ENCODE measurements at regions not wholly inside any gene's neighbourhood (a gene's known extent, or its start where the extent isn't known, plus 50 kb on each side); places are given as distances from the start of the nearest gene placed in this dataset.
"Not testable (repeated sequence)": the region's sequence is repeated elsewhere in the genome, so short reads cannot be mapped to it uniquely, and the experiment has no call there.

- DNase-seq (ENCODE audit: low read depth in 2 of 2), result not testable (repeated sequence)
These were observed 128.3 kb upstream of the PZP start for GRCh38 chr12:9336375-9337011.

DNA sequence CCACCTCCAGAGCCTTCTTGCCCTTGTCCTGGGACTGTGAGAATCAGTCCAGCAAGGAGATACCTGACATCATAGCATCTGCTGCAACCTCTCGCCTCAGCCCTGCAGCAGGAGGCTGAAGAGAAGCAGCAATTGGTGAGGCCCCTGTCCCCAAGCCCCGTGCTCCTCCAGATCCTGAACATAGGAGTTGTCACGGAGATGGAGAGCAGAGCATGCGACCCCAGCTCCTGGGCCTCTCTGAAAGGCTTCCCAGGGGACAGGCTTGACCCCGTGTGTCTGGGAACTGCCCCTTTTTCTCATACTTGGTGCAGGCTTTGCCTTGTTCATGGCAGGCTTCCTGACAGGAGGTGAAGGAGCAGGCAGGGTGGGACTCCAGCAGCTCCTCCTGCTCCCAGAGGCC lies 127.7 kb upstream of the PZP start:
- no peak for DNase-seq (ENCODE audit: low read depth in 2 of 2)

GRCh38 chr12:9334964-9335363 lies 126.8 kb upstream of the PZP start:
- no peak for DNase-seq (ENCODE audit: low read depth in 2 of 2)

GRCh38 chr12:9334041-9334692 lies 126.0 kb upstream of the PZP start:
- no peak for DNase-seq (ENCODE audit: low read depth in 2 of 2)

GRCh38 chr12:9333161-9333560 lies 125.0 kb upstream of the PZP start:
- no peak for DNase-seq (ENCODE audit: low read depth in 2 of 2)

DNA sequence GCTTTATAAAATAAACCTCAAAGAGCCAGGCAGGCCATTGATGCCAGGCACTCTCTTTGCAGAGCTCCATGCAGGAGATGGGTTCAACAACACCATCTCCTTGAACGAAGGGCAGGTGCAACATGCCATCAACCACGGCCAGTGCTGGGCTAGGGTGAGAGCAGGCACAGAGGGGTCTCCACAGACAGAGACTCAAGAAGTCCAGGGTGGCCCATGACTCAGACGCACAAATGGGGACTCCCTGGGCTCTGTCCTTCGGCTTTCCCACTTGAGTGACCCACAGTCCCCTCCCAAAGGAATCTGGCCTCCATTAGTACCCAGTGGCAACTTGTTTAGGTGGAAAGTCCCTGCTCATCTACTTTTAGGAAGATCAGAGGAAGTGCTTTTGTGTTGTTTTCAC lies 124.4 kb upstream of the PZP start:
- no peak for DNase-seq (ENCODE audit: low read depth in 2 of 2)

DNA sequence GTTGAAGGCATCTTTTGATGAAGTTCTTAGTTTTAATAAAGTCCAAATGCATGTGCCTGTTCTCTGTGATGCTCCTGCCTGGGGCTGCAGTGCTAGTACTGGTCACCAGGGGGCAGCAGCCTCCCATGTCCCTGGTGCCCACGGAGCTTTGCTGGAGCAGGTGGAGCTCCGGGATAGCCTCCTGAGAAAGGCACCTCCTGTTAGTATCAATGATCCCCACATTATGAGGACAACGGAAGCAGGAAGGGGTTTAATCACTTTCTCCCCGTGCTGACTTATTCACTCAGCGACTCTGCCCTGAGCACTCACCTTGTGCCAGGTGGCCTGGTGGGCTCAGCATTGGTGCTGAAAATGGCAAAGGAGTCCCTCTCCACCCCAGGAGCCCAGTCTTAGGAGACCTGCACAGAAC lies 123.0 kb upstream of the PZP start:
- DNase-seq (ENCODE audit: low read depth in 2 of 2), result peak; percentile 43 to 45

- DNase-seq (ENCODE audit: low read depth in 2 of 2), result no peak
These were observed 120.8 kb upstream of the PZP start for GRCh38 chr12:9329019-9329418.

DNA sequence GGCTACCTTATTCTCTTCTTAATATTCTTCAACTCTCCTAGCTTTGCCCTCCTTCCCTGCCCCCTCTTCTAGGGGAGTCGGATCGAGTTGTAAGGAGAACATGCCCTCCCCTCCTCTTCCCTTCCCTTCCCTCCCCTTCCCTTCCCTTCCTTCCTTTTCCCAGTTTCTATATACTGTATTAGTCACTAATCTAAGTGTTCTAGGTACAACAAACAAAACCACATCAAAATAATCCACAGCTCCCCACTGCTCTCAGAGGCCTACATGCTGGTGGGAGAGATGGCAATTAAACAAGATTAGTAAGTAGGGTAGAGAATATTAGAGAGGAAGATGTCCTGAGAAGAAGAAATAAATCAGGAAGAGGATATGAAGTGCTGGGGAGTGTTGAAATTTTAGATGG lies 119.9 kb upstream of the PZP start:
- DNase-seq (ENCODE audit: low read depth in 2 of 2), result no peak

DNA sequence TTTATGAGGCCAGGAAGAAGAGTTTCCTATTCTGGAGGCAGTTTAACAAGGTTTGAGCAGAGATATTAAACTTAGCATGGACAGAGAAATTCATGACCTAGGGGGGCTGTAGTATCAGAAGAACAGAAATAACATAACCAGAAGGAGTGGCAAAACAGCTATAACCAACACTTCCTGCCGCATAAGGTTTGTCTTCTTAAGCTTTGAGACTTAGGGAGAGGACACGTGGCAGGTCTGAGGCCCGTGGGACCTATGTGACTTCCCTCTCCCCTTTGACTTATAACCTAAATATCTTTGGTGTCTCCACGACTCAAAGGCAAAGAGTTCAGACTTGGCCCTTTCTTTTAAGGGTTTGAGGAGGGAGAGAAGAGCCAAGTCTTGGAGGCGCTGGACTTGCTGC lies 119.1 kb upstream of the PZP start:
- DNase-seq (ENCODE audit: low read depth in 2 of 2), result no peak

- DNase-seq (ENCODE audit: low read depth in 2 of 2), result not testable (repeated sequence)
These were observed 118.7 kb upstream of the PZP start for GRCh38 chr12:9326849-9327248.

- no peak for DNase-seq (ENCODE audit: low read depth in 2 of 2)
These were observed 117.9 kb upstream of the PZP start for GRCh38 chr12:9326085-9326484.

- no peak for DNase-seq (ENCODE audit: low read depth in 2 of 2)
These were observed 117.3 kb upstream of the PZP start for GRCh38 chr12:9325471-9325870.

DNA sequence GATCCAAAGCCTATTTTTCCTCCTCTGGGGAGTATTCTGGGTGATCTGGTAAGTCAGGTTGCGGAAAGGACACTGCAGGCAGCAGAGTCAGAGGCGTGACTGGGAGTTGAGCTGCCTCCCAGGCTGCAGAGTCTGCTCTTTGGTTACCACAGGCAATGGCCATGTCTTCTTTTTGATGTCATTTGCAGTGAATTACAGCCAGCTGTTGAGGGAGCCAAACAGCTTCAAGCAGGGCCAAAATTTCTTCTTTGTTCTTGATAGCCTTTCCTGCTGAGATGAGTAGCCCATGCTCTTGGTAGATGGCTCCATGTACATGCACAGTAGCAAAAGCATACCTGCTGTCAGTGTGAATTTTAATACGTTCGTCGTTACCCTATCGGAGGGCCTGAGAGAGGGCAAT lies 116.6 kb upstream of the PZP start:
- no peak for DNase-seq (ENCODE audit: low read depth in 2 of 2)

GRCh38 chr12:9323144-9323681 lies 115.0 kb upstream of the PZP start:
- DNase-seq (ENCODE audit: low read depth in 2 of 2), result no peak

DNA sequence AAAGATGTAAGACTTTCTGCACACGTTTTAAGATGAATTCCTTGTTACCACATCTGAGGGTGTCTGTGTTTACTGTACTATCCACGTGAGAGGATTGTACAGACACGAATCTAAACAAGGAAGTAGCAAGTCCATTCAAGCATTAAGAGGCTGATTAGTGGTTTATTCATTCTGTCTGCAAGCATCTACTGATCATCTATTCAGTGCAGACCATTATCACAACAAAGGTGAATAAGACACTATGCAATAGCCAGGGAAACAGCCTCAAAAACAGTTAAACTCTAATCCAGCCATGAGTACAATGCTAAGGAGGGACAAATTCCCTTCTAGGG lies 111.6 kb upstream of the PZP start:
- DNase-seq (ENCODE audit: low read depth in 2 of 2), result no peak

DNA sequence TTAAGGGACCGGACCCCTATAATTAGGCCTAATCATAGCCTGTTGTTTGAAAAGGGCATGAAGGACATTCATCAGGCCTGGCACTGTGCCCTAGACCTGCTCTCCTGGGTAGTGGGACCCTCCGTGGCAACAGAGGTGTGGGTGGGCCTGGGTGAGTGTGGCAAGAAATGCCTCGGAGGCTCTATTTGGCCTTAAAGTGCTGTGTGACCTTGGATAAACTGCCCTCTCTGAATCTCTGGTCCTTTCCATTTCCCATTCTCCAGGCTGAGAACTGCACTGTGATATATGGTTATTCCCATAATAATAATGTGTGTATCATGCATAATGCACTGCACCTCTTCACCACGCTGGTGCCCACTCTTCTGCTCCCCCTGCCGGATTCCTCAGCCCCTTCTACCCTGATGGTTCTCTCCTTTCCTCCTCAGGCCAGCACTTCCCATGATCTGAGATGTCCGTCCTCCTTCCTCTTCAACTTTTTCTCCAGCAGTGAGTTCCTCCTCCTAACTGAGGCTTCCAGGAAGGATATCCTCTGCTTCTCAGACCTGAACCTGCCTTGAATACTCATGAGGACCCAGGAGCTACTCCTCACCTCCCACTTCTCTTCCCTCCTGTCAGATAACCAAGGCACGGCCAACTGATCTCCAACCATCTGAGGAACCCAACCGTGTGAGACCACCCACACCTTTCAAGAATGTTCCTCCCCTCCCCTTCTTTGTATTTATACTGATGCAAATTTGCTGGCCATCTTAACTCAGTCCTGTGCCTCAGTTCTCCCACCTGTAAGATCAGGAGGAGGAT lies 111.0 kb upstream of the PZP start:
- no peak for DNase-seq (ENCODE audit: low read depth in 2 of 2)

DNA sequence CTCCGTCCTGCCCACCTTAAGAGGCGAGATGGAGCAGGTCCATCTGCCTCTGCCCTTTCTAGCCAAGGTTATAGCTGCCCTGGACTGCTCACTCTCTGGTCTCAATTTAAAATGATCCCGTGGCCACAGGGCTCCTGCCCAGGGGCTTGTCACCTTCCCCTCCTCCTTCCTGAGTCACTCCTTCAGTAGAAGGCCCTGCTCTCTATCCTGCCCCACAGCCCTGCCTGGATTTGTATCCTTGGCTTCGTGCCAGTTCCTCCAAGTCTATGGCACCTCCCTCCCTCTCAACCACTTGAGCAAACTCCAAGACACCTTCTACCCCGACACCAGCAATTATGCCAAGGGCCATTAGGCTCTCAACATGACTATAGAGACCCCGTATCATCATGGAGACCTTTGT lies 105.3 kb upstream of the PZP start:
- DNase-seq (ENCODE audit: low read depth in 2 of 2), result not testable (repeated sequence)

DNA sequence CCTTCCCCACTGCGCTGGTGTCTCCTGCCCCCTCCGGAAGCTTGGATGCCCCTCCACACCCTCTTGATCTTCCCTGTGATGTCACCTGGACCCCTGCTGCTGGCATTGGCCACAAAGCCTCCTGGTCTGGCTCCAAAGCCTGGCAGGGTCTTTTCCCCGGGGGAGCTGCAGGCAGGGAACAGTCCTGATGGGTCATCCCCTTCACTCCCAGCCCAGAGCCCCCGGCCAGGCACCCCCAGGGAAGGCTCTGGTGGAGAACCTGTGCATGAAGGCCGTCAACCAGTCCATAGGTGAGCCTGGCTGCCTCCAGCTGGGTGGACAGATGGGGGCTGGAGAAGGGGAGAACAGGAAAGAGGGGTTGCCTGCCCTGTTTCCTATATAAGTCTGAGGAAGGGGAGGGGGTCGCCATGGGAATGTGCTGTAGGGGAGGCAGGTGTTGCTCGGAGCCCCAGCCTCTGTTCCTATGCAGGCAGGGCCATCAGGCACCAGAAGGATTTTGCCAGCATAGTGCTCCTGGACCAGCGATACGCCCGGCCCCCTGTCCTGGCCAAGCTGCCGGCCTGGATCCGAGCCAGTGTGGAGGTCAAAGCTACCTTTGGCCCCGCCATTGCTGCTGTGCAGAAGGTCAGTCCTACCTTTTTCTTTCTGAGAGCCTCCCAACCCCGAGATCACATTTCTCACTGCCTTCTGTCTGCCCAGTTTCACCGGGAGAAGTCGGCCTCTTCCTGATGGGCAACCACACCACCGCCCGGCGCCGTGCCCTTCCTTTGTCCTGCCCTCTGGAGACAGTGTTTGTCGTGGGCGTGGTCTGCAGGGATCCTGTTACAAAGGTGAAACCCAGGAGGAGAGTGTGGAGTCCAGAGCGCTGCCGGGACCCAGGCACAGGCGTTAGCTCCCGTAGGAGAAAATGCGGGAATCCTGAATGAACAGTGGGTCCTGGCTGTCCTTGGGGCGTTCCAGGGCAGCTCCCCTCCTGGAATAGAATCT lies 104.5 kb upstream of the PZP start:
- not testable (repeated sequence) for DNase-seq (ENCODE audit: low read depth in 2 of 2)

DNA sequence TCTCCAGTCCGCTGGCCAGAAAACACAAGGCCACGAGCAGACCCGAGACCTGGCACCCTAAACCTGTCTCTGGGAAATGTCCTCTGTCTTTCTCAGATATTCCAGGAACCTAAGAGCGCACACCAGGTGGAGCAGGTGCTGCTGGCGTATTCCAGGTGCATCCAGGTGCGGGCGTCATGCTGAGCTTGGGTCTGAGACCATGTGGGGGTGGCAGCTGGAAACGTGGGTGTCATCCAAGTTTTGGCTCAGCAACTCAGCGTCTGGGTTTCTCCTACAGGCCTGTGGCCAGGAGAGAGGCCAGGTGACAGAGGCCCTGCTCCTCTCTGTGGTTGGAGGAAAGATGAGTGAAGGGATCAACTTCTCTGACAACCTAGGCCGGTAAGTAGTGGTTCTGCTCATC lies 103.3 kb upstream of the PZP start:
- not testable (repeated sequence) for DNase-seq (ENCODE audit: low read depth in 2 of 2)

- DNase-seq (ENCODE audit: low read depth in 2 of 2), result not testable (repeated sequence)
These were observed 102.5 kb upstream of the PZP start for GRCh38 chr12:9310645-9311044.

DNA sequence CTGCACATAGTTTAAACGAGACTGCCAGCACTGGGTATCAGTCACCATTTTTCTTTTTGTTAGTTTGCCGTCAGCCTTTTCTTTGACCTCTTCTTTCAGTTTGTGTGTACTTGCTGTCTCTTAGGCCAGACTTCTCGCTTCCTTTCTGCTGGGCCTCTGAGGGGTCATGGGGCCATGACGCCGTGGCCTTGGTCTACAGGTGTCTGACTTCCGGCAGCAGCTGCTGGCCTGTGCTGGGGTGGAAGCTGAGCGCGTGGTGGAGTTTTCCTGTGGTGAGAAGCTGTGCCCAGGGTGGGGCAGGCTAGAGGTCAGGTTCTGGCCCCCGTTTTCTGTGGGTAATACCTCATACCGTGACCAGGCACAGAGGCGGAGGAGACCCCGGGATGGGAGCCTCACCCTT lies 101.6 kb upstream of the PZP start:
- not testable (repeated sequence) for DNase-seq (ENCODE audit: low read depth in 2 of 2)
